Body of pancreas (tissue), 4 donors: ENCODE measurements at regions not wholly inside any gene's neighbourhood (a gene's known extent, or its start where the extent isn't known, plus 50 kb on each side); places are given as distances from the start of the nearest gene placed in this dataset.

Experiments used
- POLR2A ChIP-seq, 3 donors: fragments of 450-650 bp; IDR thresholded peaks; one replicate each; pipeline ENCODE4 v1.6.1; 2016; ENCODE audit warnings: antibody characterized with exemption in 3 of 3, mild to moderate bottlenecking in 2 of 3
- TF ChIP-seq, protein P1 (sequence below), 7 experiments: fragments of 450-650 bp in 4 of 7; fragments of 200-600 bp in 3 of 7; sonication (generic) in 3 of 7; IDR thresholded peaks; one replicate each; pipeline ENCODE4 v1.5.1; 2016 to 2019; ENCODE audit warnings: antibody characterized with exemption in 7 of 7

- TF ChIP-seq, protein P1, sequence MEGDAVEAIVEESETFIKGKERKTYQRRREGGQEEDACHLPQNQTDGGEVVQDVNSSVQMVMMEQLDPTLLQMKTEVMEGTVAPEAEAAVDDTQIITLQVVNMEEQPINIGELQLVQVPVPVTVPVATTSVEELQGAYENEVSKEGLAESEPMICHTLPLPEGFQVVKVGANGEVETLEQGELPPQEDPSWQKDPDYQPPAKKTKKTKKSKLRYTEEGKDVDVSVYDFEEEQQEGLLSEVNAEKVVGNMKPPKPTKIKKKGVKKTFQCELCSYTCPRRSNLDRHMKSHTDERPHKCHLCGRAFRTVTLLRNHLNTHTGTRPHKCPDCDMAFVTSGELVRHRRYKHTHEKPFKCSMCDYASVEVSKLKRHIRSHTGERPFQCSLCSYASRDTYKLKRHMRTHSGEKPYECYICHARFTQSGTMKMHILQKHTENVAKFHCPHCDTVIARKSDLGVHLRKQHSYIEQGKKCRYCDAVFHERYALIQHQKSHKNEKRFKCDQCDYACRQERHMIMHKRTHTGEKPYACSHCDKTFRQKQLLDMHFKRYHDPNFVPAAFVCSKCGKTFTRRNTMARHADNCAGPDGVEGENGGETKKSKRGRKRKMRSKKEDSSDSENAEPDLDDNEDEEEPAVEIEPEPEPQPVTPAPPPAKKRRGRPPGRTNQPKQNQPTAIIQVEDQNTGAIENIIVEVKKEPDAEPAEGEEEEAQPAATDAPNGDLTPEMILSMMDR (IDR thresholded peaks at IDR 0.05) = no peak
- no peak for TF ChIP-seq POLR2A (IDR thresholded peaks at IDR 0.05)
Observed at GRCh38 chr6:163757520-163757919, 343.0 kb downstream of the QKI start.
